ENCODE measurements at regions not wholly inside any gene's neighbourhood (a gene's known extent, or its start where the extent isn't known, plus 50 kb on each side); places are given as distances from the start of the nearest gene placed in this dataset.

GRCh38 chr2:145984580-145984979 lies 1464.7 kb upstream of the ZEB2 start:
- no peak for TF ChIP-seq CTCF (IDR thresholded peaks at IDR 0.05; ENCODE audit: low read depth, low read length)
- Histone ChIP-seq H3K27me3 (ENCODE audit: insufficient read depth, low read depth, severe bottlenecking) (no peaks in the 10 kb centered on the region), H3K27ac (no peak overlapping the region), H3K36me3 (no peaks in the 10 kb centered on the region), H3K9me3 (ENCODE audit: severe bottlenecking) (no peaks in the 10 kb centered on the region), H3K4me3 (ENCODE audit: low read depth, low read length) (no peak overlapping the region)
- DNase-seq: no peak

- TF ChIP-seq CTCF (IDR thresholded peaks at IDR 0.05; ENCODE audit: low read depth, low read length): no peak
- no peak for DNase-seq
- Histone ChIP-seq H3K4me3 (ENCODE audit: low read depth, low read length) (no peak overlapping the region), H3K9me3 (ENCODE audit: severe bottlenecking) (no peaks in the 10 kb centered on the region), H3K27me3 (ENCODE audit: insufficient read depth, low read depth, severe bottlenecking) (no peaks in the 10 kb centered on the region), H3K36me3 (no peaks in the 10 kb centered on the region), H3K27ac (no peak overlapping the region)
Measured at GRCh38 chr2:145980318-145980717, 1460.4 kb upstream of the ZEB2 start.

DNA sequence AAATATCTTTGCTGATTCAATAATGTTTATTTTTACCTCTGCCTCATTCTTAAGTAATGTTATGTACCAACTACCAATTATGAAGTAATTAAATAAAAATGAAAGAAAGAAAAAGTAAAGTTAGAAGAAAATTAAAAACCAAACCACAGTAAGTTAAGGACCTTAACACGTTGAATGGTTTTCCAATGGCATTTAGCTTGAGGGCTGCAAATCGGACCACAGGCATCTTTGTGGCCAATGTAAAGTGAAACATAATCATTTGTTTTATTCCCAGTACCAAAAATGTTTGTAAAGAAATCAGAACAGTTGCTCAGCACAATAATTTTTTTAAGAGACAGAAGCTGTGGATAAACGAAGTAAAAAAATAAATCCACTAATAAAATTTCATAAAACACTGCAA lies 1455.5 kb upstream of the ZEB2 start:
- no peak overlapping the region for H3K4me3 ChIP-seq (ENCODE audit: low read depth, low read length)
- TF ChIP-seq CTCF (IDR thresholded peaks at IDR 0.05; ENCODE audit: low read depth, low read length): no peak
- no peaks in the 10 kb centered on the region for H3K27me3 ChIP-seq (ENCODE audit: insufficient read depth, low read depth, severe bottlenecking)
- H3K9me3 ChIP-seq (ENCODE audit: severe bottlenecking): no peaks in the 10 kb centered on the region
- no peak overlapping the region for H3K27ac ChIP-seq
- no peaks in the 10 kb centered on the region for H3K36me3 ChIP-seq
- no peak for DNase-seq

DNA sequence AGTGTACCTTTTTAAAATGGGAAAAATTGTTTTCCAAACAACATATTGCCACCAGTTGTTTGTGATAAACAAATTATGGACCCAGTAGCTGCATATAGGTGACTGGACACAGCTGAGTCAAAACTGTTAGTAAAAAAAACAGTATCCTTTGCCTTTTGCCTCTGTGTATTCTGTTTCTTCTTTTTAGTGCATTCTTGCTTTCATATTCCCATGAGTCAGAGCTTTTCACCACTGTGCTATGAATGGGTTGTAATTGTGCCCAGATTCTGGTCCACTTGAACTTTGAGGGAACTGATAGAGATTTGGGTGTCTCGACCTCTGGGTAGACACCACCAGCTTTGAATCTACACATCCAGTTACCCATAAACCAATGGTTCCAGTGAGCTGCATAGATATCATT lies 1441.9 kb upstream of the ZEB2 start:
- Histone ChIP-seq H3K27me3 (ENCODE audit: insufficient read depth, low read depth, severe bottlenecking) (no peaks in the 10 kb centered on the region), H3K36me3 (no peaks in the 10 kb centered on the region), H3K27ac (no peak overlapping the region), H3K9me3 (ENCODE audit: severe bottlenecking) (peaks cover 3% of the 10 kb centered on the region), H3K4me3 (ENCODE audit: low read depth, low read length) (no peak overlapping the region)
- DNase-seq: no peak
- TF ChIP-seq CTCF (IDR thresholded peaks at IDR 0.05; ENCODE audit: low read depth, low read length): no peak

GRCh38 chr2:145960479-145961163 lies 1440.7 kb upstream of the ZEB2 start:
- Histone ChIP-seq H3K27me3 (ENCODE audit: insufficient read depth, low read depth, severe bottlenecking) (no peaks in the 10 kb centered on the region), H3K9me3 (ENCODE audit: severe bottlenecking) (peaks cover 3% of the 10 kb centered on the region), H3K4me3 (ENCODE audit: low read depth, low read length) (no peak overlapping the region), H3K27ac (no peak overlapping the region), H3K36me3 (no peaks in the 10 kb centered on the region)
- TF ChIP-seq CTCF (IDR thresholded peaks at IDR 0.05; ENCODE audit: low read depth, low read length): no peak
- DNase-seq: no peak

GRCh38 chr2:145958611-145959010 lies 1438.7 kb upstream of the ZEB2 start:
- H3K36me3 ChIP-seq: no peaks in the 10 kb centered on the region
- TF ChIP-seq CTCF (IDR thresholded peaks at IDR 0.05; ENCODE audit: low read depth, low read length): no peak
- no peak for DNase-seq
- H3K27me3 ChIP-seq (ENCODE audit: insufficient read depth, low read depth, severe bottlenecking): no peaks in the 10 kb centered on the region
- no peak overlapping the region for H3K27ac ChIP-seq
- H3K4me3 ChIP-seq (ENCODE audit: low read depth, low read length): no peak overlapping the region
- peaks cover 3% of the 10 kb centered on the region for H3K9me3 ChIP-seq (ENCODE audit: severe bottlenecking)

All from WERI-Rb-1 (cell line).